ENCODE measurements at regions not wholly inside any gene's neighbourhood (a gene's known extent, or its start where the extent isn't known, plus 50 kb on each side); places are given as distances from the start of the nearest gene placed in this dataset.

DNA sequence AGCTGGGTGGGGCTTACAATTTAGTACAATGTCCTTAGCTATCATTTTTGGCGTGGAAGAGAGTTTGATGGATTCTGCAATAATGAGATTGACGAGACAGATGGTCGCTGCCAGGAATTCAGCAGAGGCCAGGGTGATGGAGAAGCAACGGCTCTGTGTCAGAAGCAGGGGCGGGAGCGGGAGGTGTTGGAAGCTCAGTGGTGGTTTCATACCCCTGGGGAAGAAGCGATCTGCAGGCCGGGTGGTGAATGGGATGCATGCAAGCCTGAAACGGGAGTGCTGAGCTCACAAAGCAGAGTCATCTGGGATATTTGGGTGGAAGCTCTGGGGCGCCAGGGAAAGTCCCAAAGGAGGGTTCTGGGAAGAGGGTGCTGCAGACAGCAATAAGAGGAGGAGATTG, 370.8 kb downstream of the ZNF536 start:
- TF ChIP-seq CTCF (conservative IDR thresholded peaks at IDR 0.05; ENCODE audit: low read depth in 2 of 2): no peak
- TF ChIP-seq, protein P1, sequence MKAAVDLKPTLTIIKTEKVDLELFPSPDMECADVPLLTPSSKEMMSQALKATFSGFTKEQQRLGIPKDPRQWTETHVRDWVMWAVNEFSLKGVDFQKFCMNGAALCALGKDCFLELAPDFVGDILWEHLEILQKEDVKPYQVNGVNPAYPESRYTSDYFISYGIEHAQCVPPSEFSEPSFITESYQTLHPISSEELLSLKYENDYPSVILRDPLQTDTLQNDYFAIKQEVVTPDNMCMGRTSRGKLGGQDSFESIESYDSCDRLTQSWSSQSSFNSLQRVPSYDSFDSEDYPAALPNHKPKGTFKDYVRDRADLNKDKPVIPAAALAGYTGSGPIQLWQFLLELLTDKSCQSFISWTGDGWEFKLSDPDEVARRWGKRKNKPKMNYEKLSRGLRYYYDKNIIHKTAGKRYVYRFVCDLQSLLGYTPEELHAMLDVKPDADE (IDR thresholded peaks at IDR 0.05): no peak
- no peak for TF ChIP-seq EZH2phosphoT487 (IDR thresholded peaks at IDR 0.05; ENCODE audit: unreplicated experiment)
